Calu3 (cell line): ENCODE measurements at regions not wholly inside any gene's neighbourhood (a gene's known extent, or its start where the extent isn't known, plus 50 kb on each side); places are given as distances from the start of the nearest gene placed in this dataset.
"Not testable (repeated sequence)": the region's sequence is repeated elsewhere in the genome, so short reads cannot be mapped to it uniquely, and the experiment has no call there.

Source experiments
- BruUV-seq: library from RNA; stranded (reverse); fragments of 400-500 nt; replicated peaks from 2 replicates; lab custom pipeline; 2021; lab: Mats Ljungman, UMichigan
- CTCF ChIA-PET: fragments of 300-600 bp; sonication (Branson Sonifier 250); formaldehyde crosslinking; loops from one replicate; lab custom pipeline; 2022; ENCODE audit warnings: antibody characterized with exemption; lab: Charles Lee
- DNase-seq: peaks from one replicate; pipeline ENCODE4 v3.0.0; 2022
- H3K27ac Mint-ChIP-seq: one replicate; pipeline ENCODE4 v1.8.0; 2022; ENCODE audit warnings: mixed read lengths; ENCODE audit not compliant: unreplicated experiment
- H3K27me3 Mint-ChIP-seq: one replicate; pipeline ENCODE4 v1.8.0; 2022; ENCODE audit warnings: mixed read lengths; ENCODE audit not compliant: unreplicated experiment
- H3K36me3 Mint-ChIP-seq: one replicate; pipeline ENCODE4 v1.8.0; 2022; ENCODE audit warnings: mild to moderate bottlenecking, moderate library complexity, mixed read lengths; ENCODE audit not compliant: insufficient read depth, unreplicated experiment
- H3K4me1 Mint-ChIP-seq: one replicate; pipeline ENCODE4 v1.8.0; 2022; ENCODE audit warnings: mild to moderate bottlenecking, low read depth, mixed read lengths; ENCODE audit not compliant: unreplicated experiment
- H3K4me3 Mint-ChIP-seq: one replicate; pipeline ENCODE4 v1.8.0; 2022; ENCODE audit warnings: mild to moderate bottlenecking, low read depth, moderate library complexity, mixed read lengths; ENCODE audit not compliant: unreplicated experiment
- H3K9me3 Mint-ChIP-seq: one replicate; pipeline ENCODE4 v1.8.0; 2022; ENCODE audit warnings: low read depth, mixed read lengths; ENCODE audit not compliant: unreplicated experiment
- CTCF ChIP-seq: fragments of 200-600 bp; IDR thresholded peaks from one replicate; pipeline ENCODE4 v1.8.0; 2022; ENCODE audit warnings: antibody characterized with exemption; ENCODE audit not compliant: unreplicated experiment
- intact Hi-C: fragments of 100-400 bp; cut with micrococcal nuclease; formaldehyde crosslinking; loops from one replicate; pipeline ENCODE4 v1.10.0; 2022; ENCODE audit not compliant: unreplicated experiment

GRCh38 chr2:167785606-167786216 lies 461.7 kb downstream of the STK39 start:
- Mint-ChIP-seq H3K4me3 (no peak overlapping the region), H3K27me3 (no peaks in the 10 kb centered on the region), H3K4me1 (no peaks in the 10 kb centered on the region), H3K9me3 (no peaks in the 10 kb centered on the region), H3K36me3 (no peaks in the 10 kb centered on the region), H3K27ac (no peak overlapping the region)
- no peak for TF ChIP-seq CTCF
- no TSS peak for BruUV-seq
- CTCF ChIA-PET, result no interaction called here
- DNase-seq, result no peak
- intact Hi-C loops, result no loop called here

DNA sequence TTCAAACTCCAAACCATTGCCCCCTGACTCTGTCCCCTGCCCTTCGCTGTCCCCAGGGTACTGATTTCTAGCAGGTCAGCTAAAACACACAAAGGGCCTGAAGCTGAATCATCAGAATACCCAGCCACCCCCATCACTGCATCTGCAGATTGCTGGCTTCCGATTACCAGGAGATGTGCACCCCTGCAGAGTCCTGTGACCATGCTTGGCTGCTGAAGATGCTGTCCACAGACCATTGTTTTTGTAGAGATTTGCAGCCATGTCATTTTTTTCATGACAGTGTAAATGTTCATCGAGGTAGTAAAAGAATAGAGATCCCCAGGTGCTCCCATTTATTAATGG lies 463.3 kb downstream of the STK39 start:
- intact Hi-C loops, result no loop called here
- no TSS peak for BruUV-seq
- H3K4me3 Mint-ChIP-seq, result no peak overlapping the region
- H3K27me3 Mint-ChIP-seq, result no peaks in the 10 kb centered on the region
- no peak for DNase-seq
- H3K27ac Mint-ChIP-seq, result no peak overlapping the region
- TF ChIP-seq CTCF, result no peak
- no peaks in the 10 kb centered on the region for H3K9me3 Mint-ChIP-seq
- H3K36me3 Mint-ChIP-seq, result no peaks in the 10 kb centered on the region
- CTCF ChIA-PET, result interaction anchor here (1.6 kb wide), 1 partner anchor 10 kb away, joined by 3 read pairs; no protein-coding TSS in a partner anchor
- no peaks in the 10 kb centered on the region for H3K4me1 Mint-ChIP-seq

- BruUV-seq, result no TSS peak
- Mint-ChIP-seq H3K27ac (no peak overlapping the region), H3K36me3 (no peaks in the 10 kb centered on the region), H3K27me3 (no peaks in the 10 kb centered on the region), H3K4me1 (no peaks in the 10 kb centered on the region), H3K4me3 (no peak overlapping the region), H3K9me3 (no peaks in the 10 kb centered on the region)
- no peak for DNase-seq
- intact Hi-C loops, result no loop called here
- no peak for TF ChIP-seq CTCF
- CTCF ChIA-PET, result interaction anchor here (0.7 to 1.6 kb wide), 2 partner anchors 10 to 123 kb away, joined by 3 to 4 read pairs; no protein-coding TSS in a partner anchor
Measured at GRCh38 chr2:167783261-167784083, 463.9 kb downstream of the STK39 start.

DNA sequence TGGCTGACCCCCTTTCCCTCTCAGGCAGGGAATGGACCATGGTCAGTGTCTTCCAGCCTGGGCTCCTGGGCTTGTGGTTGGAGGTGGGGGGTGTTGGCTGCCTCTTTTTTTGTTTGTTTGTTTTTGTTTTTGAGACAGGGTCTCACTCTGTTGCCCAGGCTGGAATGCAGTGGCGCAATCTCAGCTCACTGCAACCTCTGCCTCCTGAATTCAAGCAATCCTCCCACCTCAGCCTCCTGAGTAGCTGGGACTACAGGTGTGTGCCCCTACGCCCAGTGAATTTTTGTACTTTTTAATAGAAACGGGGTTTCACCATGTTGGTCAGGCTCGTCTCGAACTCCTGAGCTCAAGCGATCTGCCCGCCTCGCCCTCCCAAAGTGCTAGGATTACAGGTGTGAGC lies 465.8 kb downstream of the STK39 start:
- H3K4me1 Mint-ChIP-seq, DNase-seq, H3K9me3 Mint-ChIP-seq, H3K27me3 Mint-ChIP-seq, H3K4me3 Mint-ChIP-seq, H3K36me3 Mint-ChIP-seq, intact Hi-C loops, H3K27ac Mint-ChIP-seq, BruUV-seq, CTCF ChIA-PET: not testable (repeated sequence)

DNA sequence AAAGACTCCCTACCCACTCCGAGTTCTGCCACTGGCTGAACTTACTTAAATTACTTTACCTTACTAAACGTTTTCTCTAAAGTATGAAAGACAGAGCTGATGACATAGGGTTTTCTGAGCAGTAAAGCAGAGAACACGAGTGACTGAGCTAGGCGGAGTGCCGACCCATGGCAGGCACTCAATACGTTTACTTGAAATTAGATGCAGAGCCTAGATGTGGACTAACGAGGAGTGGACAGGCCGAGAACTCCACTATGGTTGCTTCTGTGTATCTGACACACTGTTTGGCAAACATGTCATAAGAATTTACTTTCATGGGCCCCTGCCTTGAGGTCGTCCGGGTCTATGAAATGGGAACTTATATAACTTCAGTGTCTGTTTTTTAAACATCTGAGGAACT lies 471.0 kb downstream of the STK39 start:
- Mint-ChIP-seq H3K9me3 (no peaks in the 10 kb centered on the region), H3K4me3 (no peak overlapping the region), H3K36me3 (no peaks in the 10 kb centered on the region), H3K27me3 (no peaks in the 10 kb centered on the region), H3K27ac (no peak overlapping the region), H3K4me1 (no peaks in the 10 kb centered on the region)
- no peak for TF ChIP-seq CTCF
- intact Hi-C loops, result no loop called here
- no peak for DNase-seq
- CTCF ChIA-PET, result no interaction called here
- no TSS peak for BruUV-seq
